ENCODE measurements at regions not wholly inside any gene's neighbourhood (a gene's known extent, or its start where the extent isn't known, plus 50 kb on each side); places are given as distances from the start of the nearest gene placed in this dataset.

DNA sequence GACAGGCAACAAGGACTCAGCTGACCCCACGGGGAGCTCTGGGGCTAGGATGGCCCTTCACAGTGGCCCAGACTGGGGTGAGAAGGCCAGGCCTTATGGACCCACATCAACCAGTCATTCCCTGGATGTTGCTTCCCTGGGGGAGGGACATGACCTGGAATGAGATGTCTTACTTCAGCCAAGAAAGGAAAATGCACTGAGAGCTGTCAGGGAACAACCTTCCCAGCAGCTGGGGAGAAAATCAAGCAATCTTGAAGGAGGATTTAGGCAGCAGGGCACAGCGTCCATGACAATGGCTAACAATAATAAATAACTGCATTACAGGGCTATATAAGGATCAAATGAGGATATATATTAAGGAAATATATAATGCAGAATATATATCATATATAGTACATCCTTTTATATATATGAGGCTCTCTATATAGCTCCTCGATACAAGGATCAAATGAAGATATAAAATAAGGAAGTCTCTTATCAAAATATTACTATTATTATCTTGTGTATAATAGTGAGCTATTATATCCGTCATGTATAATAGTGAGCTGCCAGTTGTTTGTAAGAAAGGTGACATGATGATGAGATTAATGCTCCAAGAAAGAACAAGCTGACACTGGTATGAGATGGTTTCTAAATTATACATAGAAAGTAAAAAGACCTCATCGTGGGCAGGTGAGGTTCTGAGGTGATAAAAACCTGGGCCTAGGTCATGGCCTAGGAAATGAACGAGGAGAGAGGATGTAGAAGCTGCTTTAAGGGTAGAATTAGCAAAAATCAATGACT, 117.8 kb upstream of the LIPC start:
- H3K9me3 Mint-ChIP-seq (ENCODE audit: insufficient read depth) = no peaks in the 10 kb centered on the region
- no peak overlapping the region for H3K9ac ChIP-seq (ENCODE audit: low read length)
- POLR2A ChIA-PET = no interaction called here
- H3K27me3 Mint-ChIP-seq = no peaks in the 10 kb centered on the region
- no peaks in the 10 kb centered on the region for H3K79me2 ChIP-seq (ENCODE audit: control insufficient read depth, insufficient read depth, low read length)
- no peaks in the 10 kb centered on the region for H3K27me3 ChIP-seq (replicated peaks in 1 of 4; ENCODE audit: control extremely low read depth in 1 of 4, control insufficient read depth in 3 of 4, insufficient read depth in 4 of 4, low read length in 3 of 4)
- intact Hi-C loops (cut with micrococcal nuclease) = no loop called here
- H2AFZ ChIP-seq (ENCODE audit: insufficient read depth, low read depth, low read length, poor library complexity, severe bottlenecking) = peak overlapping the region; percentile 54
- DNase-seq (no peak), ATAC-seq (ENCODE audit: low read depth) (no peak)
- H3K9me3 ChIP-seq (ENCODE audit: control extremely low read depth in 1 of 3, control insufficient read depth in 2 of 3, insufficient read depth in 1 of 3, low read length in 2 of 3) = no peaks in the 10 kb centered on the region
- WGBS (ENCODE audit: insufficient coverage) = 52% methylated on average over 3 of the region's 6 CpGs
- H3K27ac Mint-ChIP-seq = no peak overlapping the region
- CTCF ChIA-PET = no interaction called here
- no peak overlapping the region for H3K4me2 ChIP-seq (replicated peaks; ENCODE audit: low read depth, low read length, poor library complexity, severe bottlenecking)
- H3K27ac ChIP-seq (ENCODE audit: low read length in 2 of 2) = no peak overlapping the region
- TF ChIP-seq EZH2 (IDR thresholded peaks at IDR 0.05; ENCODE audit: borderline replicate concordance, insufficient read depth, low read depth, low read length, poor library complexity, severe bottlenecking) = no peak
- TF ChIP-seq, protein P1, sequence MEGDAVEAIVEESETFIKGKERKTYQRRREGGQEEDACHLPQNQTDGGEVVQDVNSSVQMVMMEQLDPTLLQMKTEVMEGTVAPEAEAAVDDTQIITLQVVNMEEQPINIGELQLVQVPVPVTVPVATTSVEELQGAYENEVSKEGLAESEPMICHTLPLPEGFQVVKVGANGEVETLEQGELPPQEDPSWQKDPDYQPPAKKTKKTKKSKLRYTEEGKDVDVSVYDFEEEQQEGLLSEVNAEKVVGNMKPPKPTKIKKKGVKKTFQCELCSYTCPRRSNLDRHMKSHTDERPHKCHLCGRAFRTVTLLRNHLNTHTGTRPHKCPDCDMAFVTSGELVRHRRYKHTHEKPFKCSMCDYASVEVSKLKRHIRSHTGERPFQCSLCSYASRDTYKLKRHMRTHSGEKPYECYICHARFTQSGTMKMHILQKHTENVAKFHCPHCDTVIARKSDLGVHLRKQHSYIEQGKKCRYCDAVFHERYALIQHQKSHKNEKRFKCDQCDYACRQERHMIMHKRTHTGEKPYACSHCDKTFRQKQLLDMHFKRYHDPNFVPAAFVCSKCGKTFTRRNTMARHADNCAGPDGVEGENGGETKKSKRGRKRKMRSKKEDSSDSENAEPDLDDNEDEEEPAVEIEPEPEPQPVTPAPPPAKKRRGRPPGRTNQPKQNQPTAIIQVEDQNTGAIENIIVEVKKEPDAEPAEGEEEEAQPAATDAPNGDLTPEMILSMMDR (IDR thresholded peaks at IDR 0.05) = no peak
- peaks cover 13% of the 10 kb centered on the region for H3K4me1 Mint-ChIP-seq
- H3K36me3 ChIP-seq (replicated peaks in 1 of 2; ENCODE audit: control extremely low read depth in 1 of 2, control insufficient read depth in 1 of 2, extremely low read depth in 1 of 2, insufficient read depth in 2 of 2, low read length in 1 of 2) = no peaks in the 10 kb centered on the region
- no peak overlapping the region for H3K4me3 ChIP-seq (ENCODE audit: control extremely low read depth in 1 of 5, extremely low read depth in 1 of 5, insufficient read depth in 1 of 5, low read depth in 2 of 5, low read length in 4 of 5)
- H3K4me3 Mint-ChIP-seq = no peak overlapping the region
- H3K4me1 ChIP-seq (ENCODE audit: control insufficient read depth in 2 of 2, insufficient read depth in 2 of 2, low read length in 2 of 2) = no peaks in the 10 kb centered on the region
- no peaks in the 10 kb centered on the region for H4K20me1 ChIP-seq (ENCODE audit: control insufficient read depth, insufficient read depth, low read length, poor library complexity, severe bottlenecking)

DNA sequence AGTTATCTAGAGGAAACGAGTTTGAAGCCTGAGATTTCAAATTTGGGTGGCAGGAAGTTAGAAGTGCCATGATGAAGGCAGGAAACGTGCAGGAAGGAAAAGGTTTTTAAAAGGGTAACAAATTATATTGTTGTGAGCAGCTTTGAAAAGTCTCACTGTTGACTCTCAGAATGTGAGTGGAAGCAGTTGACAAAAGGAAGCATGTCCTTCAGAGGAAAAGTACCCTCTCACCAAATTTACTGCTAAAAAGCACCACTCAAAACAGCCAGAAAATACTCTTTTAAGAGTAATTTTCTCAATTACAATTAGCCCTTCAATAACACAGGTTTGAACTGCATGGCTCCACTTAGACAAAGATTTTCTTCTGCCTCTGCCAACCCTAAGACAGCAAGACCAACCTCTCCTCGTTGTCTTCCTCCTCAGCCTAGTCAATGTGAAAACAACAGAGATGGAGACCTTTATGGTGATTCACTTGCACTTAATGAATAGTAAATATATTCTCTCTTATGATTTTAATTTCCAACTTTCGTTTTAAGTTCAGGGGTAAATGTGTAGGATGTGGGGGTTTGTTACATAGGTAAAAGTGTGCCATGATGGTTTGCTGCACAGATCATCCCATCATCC, 117.1 kb upstream of the LIPC start:
- Histone ChIP-seq H2AFZ (ENCODE audit: insufficient read depth, low read depth, low read length, poor library complexity, severe bottlenecking) (peak overlapping the region; percentile 54), H3K9ac (ENCODE audit: low read length) (no peak overlapping the region), H3K4me3 (ENCODE audit: control extremely low read depth in 1 of 5, extremely low read depth in 1 of 5, insufficient read depth in 1 of 5, low read depth in 2 of 5, low read length in 4 of 5) (no peak overlapping the region), H3K36me3 (replicated peaks in 1 of 2; ENCODE audit: control extremely low read depth in 1 of 2, control insufficient read depth in 1 of 2, extremely low read depth in 1 of 2, insufficient read depth in 2 of 2, low read length in 1 of 2) (no peaks in the 10 kb centered on the region), H3K79me2 (ENCODE audit: control insufficient read depth, insufficient read depth, low read length) (no peaks in the 10 kb centered on the region), H3K27me3 (replicated peaks in 1 of 4; ENCODE audit: control extremely low read depth in 1 of 4, control insufficient read depth in 3 of 4, insufficient read depth in 4 of 4, low read length in 3 of 4) (no peaks in the 10 kb centered on the region), H3K27ac (ENCODE audit: low read length in 2 of 2) (no peak overlapping the region), H3K4me1 (ENCODE audit: control insufficient read depth in 2 of 2, insufficient read depth in 2 of 2, low read length in 2 of 2) (no peaks in the 10 kb centered on the region), H3K9me3 (ENCODE audit: control extremely low read depth in 1 of 3, control insufficient read depth in 2 of 3, insufficient read depth in 1 of 3, low read length in 2 of 3) (no peaks in the 10 kb centered on the region), H3K4me2 (replicated peaks; ENCODE audit: low read depth, low read length, poor library complexity, severe bottlenecking) (no peak overlapping the region), H4K20me1 (ENCODE audit: control insufficient read depth, insufficient read depth, low read length, poor library complexity, severe bottlenecking) (no peaks in the 10 kb centered on the region)
- ChIA-PET POLR2A (no interaction called here), CTCF (no interaction called here)
- Mint-ChIP-seq H3K9me3 (ENCODE audit: insufficient read depth) (no peaks in the 10 kb centered on the region), H3K4me1 (peaks cover 13% of the 10 kb centered on the region), H3K27ac (no peak overlapping the region), H3K4me3 (no peak overlapping the region), H3K27me3 (no peaks in the 10 kb centered on the region)
- intact Hi-C loops (cut with micrococcal nuclease) = no loop called here
- TF ChIP-seq, protein P1 (IDR thresholded peaks at IDR 0.05) = no peak
- TF ChIP-seq EZH2 (IDR thresholded peaks at IDR 0.05; ENCODE audit: borderline replicate concordance, insufficient read depth, low read depth, low read length, poor library complexity, severe bottlenecking) = no peak
- ATAC-seq (ENCODE audit: low read depth) (no peak), DNase-seq (no peak)
- 18% methylated on average over 1 of the region's 4 CpGs for WGBS (ENCODE audit: insufficient coverage)

Data from B cell (primary cell).